Activated naive CD4-positive, alpha-beta T cell treated with Interleukin-2 at 50 U/mL for 16 hours (primary cell): ENCODE measurements at regions not wholly inside any gene's neighbourhood (a gene's known extent, or its start where the extent isn't known, plus 50 kb on each side); places are given as distances from the start of the nearest gene placed in this dataset.

Experiments
- DNase-seq: peaks from one replicate; pipeline ENCODE4 v3.0.0-alpha.2; 2020

DNA sequence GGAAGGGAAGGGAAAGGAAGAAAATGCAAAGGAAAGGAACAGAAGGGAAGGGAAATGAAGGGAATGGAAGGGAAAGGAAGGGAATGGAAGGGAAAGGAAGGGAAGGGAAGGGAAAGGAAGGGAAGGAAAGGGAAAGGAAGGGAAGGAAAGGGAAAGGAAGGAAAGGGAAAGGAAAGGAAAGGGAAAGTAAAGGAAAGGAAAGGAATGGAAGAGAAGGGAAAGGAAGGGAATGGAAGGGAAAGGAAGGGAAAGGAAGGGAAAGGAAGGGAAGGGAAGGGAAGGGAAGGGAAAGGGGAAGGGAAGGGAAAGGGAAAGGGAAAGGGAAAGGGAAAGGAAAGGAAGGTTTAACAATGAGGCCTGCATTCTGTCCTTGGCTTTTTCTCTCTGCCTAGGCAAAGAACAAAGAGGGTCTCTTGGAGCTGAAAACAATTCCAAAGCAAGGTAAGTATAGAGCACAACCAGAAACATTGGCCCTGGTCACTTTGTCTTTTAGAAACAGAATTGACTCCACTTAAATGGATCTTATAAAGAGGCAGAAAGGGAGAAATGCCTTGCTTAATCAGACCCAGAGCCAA is 525.9 kb upstream of the TMPO start:
- no peak for DNase-seq

DNA sequence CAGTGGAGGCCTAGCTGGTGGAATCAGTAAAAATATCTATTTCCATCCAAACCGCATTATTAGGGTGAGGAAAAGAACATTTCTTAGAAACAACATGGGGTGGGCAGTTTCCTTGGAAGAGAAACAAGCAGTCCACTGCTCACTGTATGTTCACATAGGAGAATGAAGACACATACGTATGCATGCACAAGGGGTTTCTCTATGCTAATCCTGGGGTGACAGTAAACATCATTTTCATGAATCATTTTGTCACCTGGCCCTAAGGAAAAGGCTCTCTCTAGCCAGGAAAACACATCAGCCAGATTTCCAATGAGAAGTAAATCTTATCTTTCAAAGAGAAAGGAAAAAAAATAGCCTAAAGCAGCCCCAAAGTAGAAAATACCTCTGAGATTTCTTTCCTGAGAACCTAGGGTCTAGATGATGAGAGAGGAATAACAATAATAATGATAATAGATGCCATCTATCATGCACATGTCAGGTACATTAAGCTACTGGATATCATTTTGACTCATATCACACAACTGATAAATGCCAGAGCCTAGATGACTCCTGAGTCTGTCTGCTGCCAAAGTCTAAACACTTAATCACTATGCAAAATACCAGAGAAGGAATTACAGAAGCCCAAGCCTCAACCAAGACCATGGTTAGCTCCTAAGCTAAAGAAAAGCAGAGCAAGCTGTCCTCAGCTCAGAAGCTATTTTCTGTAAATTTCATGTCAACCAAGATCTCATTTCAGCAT is 520.5 kb upstream of the TMPO start:
- DNase-seq: no peak

DNA sequence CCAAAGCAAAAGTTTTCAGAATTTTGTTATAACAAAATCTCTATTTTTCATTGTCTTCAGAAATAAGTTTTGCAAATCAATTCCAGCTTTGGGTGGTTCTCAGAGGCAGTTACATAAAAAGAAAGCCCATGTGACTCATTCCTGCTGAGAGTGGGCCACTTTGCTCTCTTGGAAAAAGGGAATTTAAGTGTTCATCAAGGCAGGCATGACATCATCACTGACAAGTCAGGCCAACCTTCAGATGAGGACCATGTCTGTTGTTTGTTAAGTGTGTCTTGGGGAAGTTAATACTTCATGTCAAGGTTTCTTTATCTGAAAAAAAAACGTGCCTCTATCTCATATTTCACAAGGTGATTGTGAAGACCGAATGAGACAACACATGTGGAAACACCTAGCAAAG is 519.8 kb upstream of the TMPO start:
- DNase-seq: no peak

DNA sequence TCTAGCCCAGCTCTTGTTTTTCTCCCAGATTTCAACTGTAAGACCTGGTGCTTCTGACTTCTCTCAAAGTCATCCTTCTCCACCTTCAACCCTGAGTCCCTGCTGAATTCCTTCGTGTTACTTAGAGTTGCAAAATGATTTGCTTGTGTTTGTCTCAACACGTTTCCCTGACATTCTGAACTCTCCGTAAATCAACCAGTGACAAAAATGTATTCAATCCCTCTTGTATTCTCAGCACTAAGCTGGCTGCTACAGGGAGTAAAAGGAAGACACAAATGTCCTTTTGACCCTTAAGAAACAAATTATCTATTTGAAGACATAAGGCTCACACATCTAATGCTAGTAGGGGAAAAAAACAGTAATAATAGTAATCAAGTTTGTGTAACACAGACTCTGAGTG is 514.0 kb upstream of the TMPO start:
- DNase-seq: no peak

DNA sequence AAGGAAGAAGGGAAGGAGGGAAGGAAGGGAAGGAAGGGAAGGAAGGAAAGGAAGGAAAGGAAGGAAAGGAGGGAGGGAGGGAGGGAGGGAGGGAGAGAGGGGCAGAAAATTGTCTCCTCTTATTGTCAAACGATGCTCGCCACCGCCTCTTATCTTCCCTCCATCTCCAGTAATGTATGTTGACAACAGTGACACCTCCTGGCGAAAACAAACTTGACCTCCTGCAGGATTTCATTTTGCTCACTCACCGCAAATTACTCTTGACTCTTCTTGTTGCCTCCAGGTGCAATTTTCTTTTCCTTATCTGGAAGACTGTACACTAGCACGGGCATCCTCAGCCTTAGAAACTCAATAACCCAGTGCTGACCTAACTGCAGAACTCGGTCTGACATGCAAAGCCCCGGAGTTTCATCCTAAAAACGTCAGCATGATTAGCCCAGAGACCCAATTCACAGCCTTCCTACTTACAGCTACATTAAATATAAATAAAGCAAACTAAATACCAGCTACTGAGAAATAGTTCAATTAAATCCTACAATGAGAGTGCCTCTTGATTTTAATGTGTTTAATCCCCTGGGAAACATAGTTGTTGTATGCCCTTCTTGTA is 512.4 kb upstream of the TMPO start:
- DNase-seq: no peak

GRCh38 chr12:98007963-98008362 is 507.4 kb upstream of the TMPO start:
- DNase-seq: no peak

GRCh38 chr12:98013560-98013959 is 501.8 kb upstream of the TMPO start:
- no peak for DNase-seq

- no peak for DNase-seq
These were observed 496.6 kb upstream of the TMPO start for GRCh38 chr12:98018836-98019235.

DNA sequence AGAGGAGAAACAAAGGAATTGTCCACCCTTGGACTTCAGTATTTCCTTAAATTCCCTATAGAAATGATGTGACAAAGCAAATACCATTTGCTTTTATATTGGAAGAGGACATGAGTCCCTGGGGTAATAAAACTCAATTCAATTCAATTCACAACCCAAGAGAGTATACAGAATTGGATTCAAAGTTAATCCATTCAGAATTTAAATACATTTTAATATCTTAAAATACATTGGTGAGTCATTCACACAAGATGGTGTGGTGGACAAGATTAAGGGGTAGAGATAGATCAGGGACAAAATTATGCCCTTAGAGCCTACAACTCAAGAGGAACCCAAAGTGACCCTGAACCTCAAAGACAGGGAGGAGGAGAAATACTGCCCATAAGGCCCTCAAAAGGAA is 495.0 kb upstream of the TMPO start:
- DNase-seq: no peak

- DNase-seq: no peak
These were observed 492.4 kb upstream of the TMPO start for GRCh38 chr12:98022961-98023360.

- no peak for DNase-seq
These were observed 477.8 kb upstream of the TMPO start for GRCh38 chr12:98037401-98038140.

DNA sequence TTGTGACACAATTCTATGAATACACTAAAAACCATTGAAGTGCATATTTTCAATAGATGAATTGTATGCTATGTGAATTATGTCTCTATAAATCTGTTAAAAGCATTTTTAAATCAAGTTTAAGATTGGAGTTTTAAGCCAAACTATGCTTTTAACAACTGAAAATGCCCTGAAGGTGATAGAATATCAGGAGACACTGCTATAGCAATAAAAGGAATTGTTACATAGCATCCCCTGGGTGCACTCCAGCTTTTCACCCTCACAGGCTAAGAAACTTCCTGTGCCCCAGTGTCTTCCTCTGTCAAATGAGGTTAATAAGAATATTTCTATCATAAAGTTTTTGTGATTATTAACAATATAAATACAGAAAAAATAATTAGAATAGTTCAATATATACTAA is 472.7 kb upstream of the TMPO start:
- no peak for DNase-seq

DNA sequence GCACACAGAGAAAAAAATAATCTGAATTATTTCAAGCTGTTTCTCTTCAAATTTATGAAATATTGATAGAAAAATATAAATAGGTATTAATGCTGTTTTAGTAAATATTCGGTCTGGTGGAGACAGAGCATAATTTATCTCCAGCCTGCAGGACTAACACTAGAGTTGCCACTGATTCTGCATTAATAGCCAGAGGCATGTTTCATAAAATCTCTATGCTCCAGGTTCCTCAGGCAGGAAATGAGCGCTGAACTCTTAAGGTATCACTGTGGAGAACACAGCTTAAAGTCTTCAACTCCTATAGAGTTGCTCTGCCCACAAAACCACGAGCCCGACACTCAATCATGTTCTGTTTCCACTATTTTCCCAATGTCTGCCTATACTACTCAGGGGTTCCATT is 470.0 kb upstream of the TMPO start:
- no peak for DNase-seq

DNA sequence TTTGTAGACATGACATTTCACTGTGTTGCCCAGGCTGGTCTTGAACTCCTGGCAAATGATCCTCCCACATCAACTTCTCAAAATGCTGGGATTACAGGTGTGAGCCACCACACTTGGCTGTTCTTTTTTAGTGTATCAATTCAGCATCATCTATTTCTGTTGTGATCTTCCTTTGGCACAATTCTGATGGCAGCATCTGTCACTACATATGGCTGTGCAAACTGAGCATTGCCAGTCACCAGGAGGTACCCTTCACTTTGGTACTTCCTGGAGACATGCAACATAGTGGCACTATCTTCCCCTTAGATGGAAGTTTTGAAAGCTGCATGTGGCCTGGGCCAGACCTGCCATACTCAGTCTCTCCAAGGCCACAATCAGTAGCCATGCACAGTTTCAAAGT is 467.1 kb upstream of the TMPO start:
- DNase-seq: no peak

DNA sequence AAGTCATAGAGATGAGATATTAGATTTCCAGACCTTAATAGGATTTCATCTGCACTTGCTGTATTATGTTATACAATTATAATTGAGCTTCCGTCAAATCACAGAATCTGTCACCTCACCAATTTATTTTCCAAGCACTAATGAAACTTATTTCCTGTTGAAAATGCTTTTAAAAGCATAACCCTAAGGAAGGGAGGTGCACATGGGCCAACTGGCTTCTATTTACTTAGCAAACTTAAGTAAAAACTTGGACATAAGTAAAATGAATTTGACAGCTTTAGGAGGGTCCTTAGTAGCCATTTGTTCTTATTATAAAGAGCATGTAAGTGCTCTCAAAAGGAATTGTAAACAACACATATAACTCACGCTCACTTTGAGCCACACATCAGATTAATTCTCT is 462.2 kb upstream of the TMPO start:
- no peak for DNase-seq

DNA sequence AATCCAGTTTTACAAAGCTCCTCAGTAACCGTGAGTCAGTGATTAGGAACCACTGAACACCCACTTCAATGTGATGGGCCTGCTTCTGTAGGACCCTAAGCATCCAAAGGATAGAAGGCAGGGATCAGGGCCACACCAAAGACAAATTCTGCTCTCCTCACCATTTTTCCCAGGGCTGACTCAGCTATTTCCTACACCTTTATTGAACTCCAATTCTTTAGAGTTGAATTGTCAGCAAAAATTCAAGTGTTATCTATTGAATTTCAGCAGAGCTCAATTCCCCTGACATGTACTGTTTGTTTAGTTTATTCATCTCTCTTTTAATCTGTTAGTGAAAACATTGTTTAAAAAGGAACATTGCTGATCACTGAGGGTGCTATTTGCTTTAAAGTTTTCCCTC is 457.7 kb upstream of the TMPO start:
- DNase-seq: no peak

DNA sequence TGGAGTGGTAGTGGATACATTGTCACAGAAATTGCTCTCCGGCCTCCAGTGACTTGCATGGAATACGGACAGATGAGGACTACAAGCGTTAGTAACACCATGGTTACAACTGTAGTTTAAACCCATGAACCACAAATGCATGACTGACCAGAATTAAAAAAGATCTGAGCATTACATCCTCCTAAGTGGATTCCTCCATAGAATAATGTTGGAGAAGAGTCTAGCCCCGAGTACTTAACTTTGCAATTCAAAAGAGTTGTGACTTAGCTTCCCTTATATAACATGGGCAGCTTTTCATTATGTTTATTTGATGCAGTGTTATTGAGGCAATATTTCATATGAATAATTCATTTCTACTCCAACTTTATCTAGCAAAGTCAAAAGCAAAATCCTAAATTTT is 457.2 kb upstream of the TMPO start:
- DNase-seq: no peak

GRCh38 chr12:98058838-98059237 is 456.6 kb upstream of the TMPO start:
- DNase-seq: no peak

DNA sequence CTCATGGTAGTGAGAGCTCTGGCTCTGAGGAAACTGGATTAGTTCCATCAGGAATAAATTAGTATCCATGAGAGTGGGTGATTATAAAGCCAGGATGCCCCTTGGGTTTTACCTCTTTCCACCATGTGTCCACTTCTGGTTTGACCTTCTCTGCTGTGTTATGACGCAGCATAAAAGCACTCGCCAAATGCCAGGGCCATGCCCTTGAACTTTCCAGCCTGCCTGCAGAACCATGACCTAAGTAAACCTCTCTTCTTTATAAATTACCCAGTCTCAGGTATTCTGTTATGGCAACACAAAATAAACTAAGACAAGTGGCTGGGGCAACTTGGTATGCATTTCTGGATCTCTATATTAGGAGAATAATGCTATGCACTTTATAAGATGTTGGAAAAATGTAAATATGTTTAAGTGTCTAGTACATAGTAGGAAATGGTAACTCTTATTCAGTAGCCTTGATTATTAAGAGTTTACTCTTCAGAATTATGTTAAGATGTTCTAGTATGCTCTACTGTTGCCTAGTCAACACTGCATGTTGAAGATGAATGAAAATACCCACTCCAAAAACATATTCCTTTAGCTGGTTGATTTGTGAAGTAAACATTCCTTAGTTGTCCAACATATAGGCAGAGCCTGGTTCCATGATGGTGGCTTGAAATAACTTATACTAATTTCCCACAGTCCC is 455.6 kb upstream of the TMPO start:
- no peak for DNase-seq

- DNase-seq: no peak
These were observed 455.0 kb upstream of the TMPO start for GRCh38 chr12:98060411-98060810.

GRCh38 chr12:98062464-98063245 is 452.7 kb upstream of the TMPO start:
- no peak for DNase-seq

- DNase-seq: no peak
These were observed 450.9 kb upstream of the TMPO start for GRCh38 chr12:98064501-98064900.

GRCh38 chr12:98067795-98068194 is 447.6 kb upstream of the TMPO start:
- no peak for DNase-seq
